HG02759 (cell line): ENCODE measurements at regions not wholly inside any gene's neighbourhood (a gene's known extent, or its start where the extent isn't known, plus 50 kb on each side); places are given as distances from the start of the nearest gene placed in this dataset.

Source experiments
- ATAC-seq: cut with Tn5 transposase; IDR thresholded peaks from one replicate; pipeline ENCODE4 v1.9.1; 2021; ENCODE audit warnings: mild to moderate bottlenecking, moderate library complexity; ENCODE audit not compliant: unreplicated experiment

DNA sequence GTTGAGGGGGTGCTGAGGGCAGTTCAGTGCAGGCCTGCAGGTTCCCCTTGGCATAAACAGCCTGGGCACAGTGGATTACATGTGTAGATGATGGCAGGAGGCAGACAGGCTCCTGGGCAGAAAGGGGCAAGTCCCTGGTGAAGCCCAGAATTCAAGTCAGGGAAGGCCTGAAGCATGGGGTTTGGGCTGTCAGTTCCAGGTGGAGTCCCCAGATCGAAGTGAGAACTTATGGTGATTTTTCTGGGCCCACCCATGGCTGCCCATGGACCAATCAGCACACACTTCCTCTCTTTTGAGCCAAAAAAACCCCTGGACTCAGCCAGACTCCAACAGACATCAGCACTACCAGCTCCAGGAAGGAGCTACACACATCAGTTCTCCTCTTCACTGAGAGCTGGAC lies 529.1 kb downstream of the PPARGC1A start:
- ATAC-seq, result no peak

DNA sequence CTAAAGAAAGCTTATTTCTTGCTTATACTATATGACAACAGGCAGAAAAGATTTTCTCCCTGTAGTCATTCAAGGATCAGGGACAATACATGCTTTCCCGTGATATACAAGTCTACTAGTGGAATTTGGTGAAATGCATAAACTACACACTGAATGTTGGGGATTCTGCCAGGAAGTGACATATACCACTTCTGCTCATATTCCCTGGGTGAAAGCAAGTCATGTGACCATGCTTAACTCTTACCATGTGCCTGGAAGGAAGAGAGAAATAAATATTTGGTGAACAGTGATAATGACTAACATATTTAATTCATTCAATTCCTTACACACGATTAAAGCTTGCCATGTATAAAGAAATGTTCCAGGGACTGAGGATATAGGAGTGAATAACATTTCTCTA lies 534.6 kb downstream of the PPARGC1A start:
- no peak for ATAC-seq

DNA sequence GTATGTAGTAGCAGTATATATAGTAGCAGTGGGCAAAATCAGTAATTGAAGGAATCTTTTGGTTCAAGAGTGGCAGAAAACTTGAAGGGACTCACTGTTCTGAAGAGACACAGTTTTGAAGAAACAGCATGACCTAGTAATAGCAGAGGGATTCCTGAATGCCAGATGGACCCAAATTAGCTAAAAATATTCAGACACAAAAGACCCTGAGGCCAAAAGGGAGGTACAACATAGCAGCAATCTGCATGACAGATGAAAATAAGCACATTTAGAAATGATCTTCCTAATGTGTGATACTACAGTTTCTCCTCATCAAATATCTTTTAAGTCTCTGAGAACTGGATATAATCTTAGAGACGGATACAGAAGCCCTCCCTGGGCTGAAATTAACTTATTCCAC lies 536.6 kb downstream of the PPARGC1A start:
- ATAC-seq, result no peak

DNA sequence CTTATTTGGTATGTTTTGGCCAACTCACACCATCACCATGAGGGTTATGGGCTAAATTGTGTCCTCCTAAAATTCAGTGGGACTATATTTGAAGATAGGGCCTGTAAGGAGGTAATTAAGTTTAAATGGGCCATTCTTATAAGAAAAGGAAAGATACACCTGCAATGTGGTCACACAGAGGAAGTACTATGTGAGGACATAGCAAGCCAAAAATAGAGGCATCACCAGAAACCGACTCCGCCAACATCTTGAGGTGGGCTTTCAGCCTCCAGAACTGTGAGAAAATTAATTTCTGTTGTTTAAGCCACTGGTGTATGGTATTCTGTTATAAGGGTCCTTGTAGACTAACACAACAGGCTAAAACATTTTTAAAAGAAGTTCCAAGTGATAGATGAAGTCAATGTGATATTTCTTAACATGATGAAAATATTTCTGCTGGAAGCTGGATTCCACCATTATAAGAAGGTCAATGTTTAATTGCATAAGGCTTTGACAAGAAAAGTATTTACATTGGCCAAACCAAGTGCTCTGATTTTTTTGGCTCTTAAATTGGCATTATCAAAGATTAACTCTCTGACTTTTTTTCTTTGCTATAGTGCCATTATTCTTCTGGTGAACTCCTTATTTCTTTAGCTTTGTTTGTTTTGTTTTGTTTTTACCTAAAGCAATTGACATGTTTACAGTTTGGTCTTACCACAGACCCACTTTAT lies 540.9 kb downstream of the PPARGC1A start:
- peak; percentile 49 for ATAC-seq

DNA sequence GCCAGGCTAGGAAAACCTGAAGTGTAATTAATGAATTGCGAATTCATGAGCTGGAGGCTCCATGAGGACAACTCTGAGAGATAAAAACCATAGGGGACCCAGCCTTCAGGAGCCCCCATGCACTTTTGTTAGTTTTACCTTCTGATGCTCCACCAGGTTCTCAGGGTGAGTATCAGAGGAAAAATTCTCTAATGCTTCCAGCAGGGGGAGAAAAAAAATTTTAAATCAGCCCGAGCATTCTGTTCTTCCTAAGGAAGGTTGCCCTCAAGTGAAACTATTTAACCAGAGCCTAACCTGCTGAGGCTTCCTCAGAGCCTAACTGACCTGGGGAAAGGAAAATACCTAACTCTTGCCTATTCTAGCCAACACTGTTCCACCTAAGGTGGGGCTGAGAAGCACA lies 552.6 kb downstream of the PPARGC1A start:
- ATAC-seq, result no peak

DNA sequence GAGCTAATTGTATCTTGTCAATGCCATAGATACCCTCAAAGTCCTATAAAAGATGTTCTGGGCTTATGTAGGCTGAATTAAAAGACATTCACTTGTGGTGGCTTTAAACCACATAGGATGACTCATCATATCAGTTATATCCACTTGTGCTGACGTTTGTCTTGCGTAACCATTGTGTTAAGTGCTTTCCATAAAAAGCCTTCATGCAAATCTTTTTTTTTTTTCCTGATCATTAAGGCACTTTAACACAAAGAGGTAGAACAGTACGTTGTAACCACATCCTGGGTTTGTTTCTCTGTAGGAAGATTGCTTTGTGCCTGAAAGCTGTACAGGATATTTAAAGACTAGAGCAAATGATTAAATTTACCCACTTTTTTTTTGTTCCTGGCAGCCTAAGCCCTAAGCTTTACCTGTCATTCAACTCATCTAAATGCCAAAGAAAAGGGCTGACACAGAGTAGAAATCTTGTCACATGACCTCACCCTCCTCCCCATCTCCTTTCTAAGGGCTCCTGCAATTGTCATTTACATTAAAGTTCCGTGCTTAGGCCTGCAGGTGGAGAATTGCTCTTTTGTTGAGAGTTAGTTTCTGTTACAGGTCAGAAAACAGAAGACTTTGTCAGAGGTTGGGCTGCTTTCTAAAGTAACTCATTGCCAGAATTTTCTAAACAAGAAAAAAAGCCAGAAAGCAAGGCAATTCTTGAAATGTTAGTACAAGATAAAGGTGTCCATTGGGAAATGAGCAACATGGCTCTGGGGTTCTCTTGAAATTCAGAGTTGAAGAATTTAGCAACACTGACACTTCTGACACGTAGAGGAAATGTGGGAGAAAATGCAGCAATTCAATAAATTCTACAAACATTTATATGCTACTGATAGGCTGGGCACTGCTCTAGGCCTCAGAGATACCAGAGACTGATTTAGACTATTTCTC lies 555.6 kb downstream of the PPARGC1A start:
- peak; percentile 83 for ATAC-seq

DNA sequence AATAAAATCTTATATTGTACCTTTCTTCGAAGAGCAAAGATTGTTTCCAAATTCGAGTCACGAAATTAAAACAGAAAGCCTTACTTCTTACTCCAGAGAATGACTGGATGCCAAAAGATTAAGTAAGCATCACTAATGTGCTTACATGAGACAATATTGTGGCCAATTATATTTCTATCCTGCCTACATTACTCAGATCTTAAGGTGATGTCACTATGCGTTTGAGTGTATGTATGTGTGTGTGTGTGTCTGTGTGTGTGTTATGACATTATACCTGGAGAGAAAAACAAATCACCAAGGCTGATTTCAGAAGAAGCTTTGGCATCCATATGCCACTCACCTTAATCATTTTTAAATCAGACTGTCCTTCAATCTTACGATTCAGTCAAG lies 556.3 kb downstream of the PPARGC1A start:
- peak; percentile 6 for ATAC-seq

DNA sequence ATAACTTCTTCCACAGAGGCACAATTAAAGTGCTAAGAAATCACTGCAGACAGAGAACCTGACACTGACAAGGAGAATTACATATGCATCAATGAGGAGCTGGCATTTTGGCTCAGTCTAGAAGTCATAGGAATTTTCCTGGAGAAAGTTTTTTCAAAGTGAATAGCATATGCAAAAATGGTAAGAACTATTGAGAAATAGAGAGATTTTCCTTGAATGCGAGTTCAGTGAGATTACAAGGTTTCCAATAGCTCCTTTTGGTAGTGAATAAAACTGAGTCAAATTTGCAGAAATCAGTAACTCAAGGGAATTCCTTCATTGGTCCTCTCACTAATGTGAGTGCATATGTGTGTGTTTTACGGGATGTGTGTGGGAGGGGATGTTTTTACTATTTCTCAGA lies 557.5 kb downstream of the PPARGC1A start:
- no peak for ATAC-seq

DNA sequence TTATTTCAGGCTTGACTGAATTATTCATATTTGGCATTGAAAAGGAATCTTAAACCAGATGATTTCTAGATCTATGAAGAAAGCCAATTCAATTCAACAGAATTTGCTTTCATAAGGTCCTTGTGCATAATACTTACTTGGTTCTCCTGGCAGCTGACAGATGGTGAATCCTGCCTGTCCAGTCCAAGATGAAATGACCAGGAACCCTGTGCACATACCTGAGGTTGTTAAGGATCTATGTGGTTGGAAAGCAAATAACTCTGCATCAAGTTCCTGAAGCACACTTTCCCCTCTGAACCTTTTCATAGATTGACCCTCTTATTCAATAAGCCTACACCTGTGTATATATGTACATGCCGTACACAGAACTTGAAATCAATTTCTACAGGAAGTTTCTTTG lies 562.7 kb downstream of the PPARGC1A start:
- ATAC-seq, result no peak

DNA sequence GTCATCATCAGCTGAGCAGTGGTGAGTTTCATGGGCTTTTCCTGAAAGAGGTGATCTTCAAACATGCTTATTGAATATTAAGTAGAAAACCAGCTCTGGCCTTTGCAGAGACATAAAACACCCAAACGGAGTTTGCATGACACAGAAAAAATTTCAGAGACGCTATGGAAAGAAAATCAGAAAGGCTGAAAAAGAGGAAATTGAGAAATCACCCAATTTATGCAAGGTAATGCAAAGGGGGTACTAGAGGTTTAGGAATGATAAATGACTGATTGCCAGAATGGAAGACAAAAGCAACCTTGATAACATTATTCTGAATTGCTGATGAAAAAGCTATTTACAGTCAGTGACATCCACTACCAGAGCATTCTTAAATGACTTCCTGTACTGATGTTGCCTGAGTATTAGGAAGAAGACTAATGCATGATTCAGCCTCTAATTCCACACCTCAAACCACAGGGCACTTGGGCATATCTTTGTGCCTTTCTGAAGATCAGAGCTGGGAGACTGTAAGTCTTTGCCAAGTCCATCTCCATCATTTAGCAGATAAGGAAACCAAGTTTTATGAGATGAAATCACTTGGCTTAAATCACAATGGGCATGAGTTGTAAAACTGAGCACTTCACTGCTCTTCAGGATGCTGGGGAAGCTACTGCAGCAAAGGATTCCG lies 565.7 kb downstream of the PPARGC1A start:
- no peak for ATAC-seq

DNA sequence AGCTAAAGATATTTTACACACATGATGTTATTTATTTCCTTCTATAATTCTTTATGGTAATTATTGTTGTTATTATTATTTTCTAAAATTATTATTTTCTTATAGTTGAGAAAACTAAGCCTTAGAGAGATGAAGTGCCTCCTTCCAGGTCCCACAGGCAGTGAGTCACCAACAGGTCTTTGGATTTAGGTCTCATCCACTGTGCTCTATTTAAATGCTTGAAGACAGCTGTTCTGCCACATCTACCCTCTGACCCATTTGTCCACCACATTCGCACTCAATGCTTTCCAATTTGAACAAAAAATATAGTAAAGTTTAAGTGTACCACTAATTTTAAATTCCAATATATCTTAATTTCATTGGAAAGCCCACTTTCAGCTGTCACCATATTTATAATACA lies 566.4 kb downstream of the PPARGC1A start:
- no peak for ATAC-seq

DNA sequence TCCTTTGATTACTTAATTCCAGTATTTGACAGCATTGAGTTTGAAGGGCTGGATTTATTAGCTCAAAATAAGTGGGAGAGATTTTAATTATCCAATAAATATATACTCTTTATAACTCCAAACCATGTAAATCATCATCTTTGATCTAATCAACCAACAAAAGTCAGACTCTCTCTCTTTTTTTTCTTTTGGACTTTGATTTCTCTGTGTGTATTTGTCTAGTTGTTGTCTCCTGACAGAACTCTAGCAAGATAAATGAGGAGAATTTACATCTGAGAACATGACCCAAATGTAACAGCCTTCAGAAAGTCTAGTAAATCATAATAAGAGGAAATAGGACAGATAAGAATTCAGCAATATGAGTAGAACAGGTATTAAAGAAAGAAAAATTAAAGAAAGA lies 567.1 kb downstream of the PPARGC1A start:
- ATAC-seq, result no peak

DNA sequence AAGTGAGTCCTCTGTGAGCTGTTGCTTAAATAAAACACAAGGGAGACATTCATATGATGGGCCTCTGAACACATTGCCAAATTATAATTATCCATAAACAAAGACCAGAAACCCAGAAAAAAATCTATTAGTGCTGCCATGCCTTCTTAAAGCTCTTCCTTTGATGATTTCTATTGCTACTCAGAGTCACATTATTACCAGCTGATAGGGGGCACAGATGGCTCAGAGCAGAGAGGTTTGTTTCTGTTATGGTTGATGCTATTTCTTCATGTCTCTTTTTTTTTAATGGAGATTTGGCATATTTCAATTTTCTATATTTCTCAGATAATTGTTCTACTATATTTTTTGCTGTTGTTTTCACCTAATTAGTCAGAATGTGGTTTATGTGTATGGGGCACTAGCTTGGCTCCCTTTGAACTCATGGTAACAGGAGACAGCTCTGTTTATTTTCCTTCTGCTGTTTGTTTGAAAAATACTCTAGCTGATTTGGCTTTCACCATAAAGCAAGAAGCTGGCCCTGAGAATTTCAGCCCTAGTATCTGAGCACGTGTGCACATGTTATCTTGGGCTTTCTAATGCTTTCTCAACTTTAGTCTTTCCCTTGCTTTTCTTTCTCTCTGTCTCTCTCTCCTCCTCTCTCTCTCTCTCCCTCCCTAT lies 568.8 kb downstream of the PPARGC1A start:
- no peak for ATAC-seq

DNA sequence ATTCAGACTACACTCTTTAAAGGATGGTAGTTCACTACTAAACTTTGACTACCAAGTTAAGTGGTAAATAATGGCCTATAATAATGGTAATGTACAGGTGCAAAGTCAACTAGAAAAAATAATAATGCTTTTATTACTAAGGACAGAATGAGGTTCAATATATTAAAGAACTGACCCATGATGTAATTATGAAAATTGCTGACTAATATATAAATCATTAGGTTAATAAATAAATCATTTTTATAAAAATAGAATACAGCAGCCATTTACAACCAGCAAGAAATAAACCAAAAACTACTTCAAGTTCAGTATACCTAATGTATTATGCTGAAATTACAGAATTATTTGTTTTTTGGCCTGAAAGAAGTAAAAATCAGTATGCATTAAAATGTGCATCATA lies 577.2 kb downstream of the PPARGC1A start:
- ATAC-seq, result no peak

DNA sequence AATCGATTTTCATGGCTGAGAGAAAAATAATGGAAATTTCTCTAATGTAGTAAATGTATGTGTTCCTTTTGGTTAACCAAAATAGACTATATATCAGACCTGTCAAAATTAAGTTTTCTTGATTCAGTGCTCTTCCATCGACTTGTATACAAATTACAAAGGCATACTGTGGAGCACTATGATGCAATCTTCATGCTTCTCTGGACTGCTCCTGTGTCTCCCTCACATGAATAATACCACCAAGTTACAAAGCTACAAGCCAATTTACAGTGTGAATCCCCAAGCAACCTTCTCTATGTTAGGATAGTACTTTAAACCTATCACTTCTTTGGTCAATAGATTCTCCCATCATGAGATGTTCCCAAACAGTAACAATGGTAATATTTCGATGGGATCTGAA lies 577.9 kb downstream of the PPARGC1A start:
- no peak for ATAC-seq

DNA sequence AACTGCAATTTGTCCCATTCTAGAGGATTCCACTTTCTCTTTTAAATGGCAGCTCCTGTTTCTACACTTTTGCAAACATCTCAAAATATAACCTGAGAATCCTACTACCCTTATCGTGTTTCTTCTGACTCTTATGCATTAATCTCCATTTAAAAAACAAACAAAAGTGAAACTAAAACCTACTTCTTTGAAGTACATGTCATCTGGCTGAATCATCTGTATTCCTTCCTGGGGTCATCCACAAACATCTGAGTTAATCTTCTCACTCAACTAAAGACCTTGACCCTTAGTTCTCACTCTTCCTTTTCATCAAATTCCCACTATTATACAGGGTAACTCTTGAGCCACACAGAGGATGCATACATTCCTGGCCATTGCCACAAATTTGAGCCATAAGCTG lies 584.8 kb downstream of the PPARGC1A start:
- no peak for ATAC-seq

DNA sequence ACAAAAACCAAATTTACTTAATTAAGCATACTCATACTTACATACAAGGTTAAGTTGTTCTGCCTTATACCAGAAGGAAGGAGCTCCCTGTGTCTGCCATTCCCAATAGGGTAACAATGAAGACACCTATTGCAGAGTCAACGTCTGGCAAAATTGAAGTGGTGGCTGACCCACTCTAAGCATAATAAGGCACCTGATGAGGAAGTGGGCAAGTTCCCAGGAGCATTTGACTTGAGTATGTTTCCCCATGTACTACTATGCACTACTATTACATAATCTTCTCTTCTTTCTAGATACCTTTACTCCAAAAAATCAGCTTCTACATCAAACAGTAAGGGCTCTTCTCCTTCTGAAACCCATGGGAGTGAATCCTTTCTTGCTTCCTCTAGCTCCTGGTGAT lies 591.5 kb downstream of the PPARGC1A start:
- ATAC-seq, result no peak

DNA sequence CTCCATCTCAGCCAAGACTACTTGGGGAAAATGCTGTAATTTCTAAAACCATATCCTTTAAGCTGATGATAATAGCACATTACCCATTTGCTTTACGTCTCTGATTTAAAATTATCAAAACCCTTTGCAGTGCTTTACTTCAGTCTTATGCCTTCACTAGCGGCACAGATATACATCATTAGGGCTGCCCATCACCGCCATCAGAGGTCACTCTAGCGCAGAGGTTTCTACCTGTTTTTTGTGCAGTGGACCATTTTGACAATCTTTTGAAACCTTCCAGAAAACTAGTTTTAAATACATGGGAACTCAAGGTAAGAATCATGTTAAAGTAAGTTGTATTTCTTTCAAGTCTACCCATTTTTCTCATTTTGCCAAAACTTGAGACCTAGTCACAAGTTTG lies 592.5 kb downstream of the PPARGC1A start:
- ATAC-seq, result no peak

DNA sequence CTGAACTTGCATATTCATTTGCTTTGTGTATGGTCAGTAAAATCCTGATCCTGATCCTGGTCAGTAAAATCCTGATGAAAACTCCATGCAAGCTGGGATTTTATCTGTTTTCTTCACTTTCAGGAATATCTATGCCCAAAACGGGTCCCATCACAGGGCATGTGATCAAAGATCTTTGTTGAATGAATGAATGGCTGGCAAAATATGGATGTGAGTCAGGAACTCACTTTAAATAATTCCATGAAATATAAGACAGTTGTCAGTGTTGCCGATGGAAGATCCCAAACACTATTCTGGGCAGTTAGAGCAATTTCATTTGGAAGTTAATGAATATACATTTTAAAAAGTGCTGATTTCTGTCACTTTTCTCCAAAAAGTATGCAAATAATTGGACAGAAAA lies 598.4 kb downstream of the GBA3 start:
- no peak for ATAC-seq

DNA sequence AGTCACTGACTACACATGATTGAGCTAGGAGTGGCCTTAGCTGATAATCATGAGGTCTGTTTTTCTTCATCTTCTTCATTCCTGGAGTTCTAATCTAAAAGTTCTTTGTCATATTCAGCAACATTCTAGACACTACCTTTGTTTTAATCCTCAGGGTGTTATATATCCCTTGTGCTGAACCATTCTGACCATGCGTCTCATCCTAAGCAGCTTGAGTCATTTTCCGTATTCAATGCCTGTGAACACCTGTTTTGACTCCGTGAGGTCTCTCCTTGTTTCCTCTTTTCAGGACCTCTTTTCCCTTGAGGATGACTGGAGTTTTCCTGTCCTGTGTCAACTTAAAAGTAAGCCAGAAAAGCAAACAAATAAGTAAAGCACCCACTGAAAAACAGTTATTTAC lies 597.9 kb downstream of the GBA3 start:
- no peak for ATAC-seq

DNA sequence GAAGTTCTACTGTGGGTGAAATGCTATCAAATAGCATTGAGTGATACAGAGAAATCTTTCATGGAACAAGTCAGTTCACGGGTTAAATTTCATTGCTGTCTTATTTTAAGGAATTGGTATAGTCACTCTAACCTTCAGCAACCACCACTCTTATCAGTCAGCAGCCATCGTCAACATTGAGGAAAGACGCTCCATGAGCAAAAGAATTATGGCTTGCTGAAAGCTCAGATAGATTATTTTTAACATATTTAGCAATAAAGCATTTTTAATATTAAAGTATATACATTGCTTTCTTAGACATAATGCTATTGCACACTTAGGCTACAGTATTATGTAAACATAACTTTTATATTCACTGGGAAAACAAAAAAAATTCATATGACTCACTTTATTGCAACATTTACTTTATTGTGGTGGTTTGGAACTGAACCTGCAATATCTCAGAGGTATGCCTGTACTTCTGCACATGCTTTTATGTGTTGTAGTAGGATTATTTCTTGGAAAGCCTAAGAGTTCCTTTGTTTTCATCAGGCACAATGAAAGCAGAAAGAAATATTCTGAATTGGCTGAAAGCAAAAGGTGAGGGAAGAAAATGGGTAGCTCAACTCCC lies 586.7 kb downstream of the GBA3 start:
- ATAC-seq, result no peak
